Trophoblast cell (in vitro differentiated cells and primary cell): ENCODE measurements at regions not wholly inside any gene's neighbourhood (a gene's known extent, or its start where the extent isn't known, plus 50 kb on each side); places are given as distances from the start of the nearest gene placed in this dataset.
A peak's percentile ranks its signal among the peaks of the same experiment; 100 is the strongest.

Experiments
- DNase-seq, 2 donors: peaks; one replicate each; pipeline ENCODE4 v3.0.0-alpha.2; 2016
- H2AFZ ChIP-seq: 2 replicates; pipeline ENCODE4 v1.6.1; 2013; ENCODE audit warnings: low read length, moderate library complexity, mild to moderate bottlenecking; ENCODE audit not compliant: insufficient read depth, poor library complexity
- H2AK5ac ChIP-seq: 2 replicates; pipeline ENCODE4 v1.6.1; 2013; ENCODE audit warnings: mild to moderate bottlenecking, low read length
- H2BK120ac ChIP-seq: 2 replicates; pipeline ENCODE4 v1.6.1; 2013; ENCODE audit warnings: low read length, mild to moderate bottlenecking, moderate library complexity; ENCODE audit not compliant: insufficient read depth, poor library complexity
- H2BK12ac ChIP-seq: 2 replicates; pipeline ENCODE4 v1.6.1; 2013; ENCODE audit warnings: mild to moderate bottlenecking, low read length, moderate library complexity
- H2BK5ac ChIP-seq: 2 replicates; pipeline ENCODE4 v1.6.1; 2013; ENCODE audit warnings: low read length, low read depth, moderate library complexity, mild to moderate bottlenecking; ENCODE audit not compliant: poor library complexity
- H3K14ac ChIP-seq: 2 replicates; pipeline ENCODE4 v1.6.1; 2013; ENCODE audit warnings: mild to moderate bottlenecking, low read length
- H3K18ac ChIP-seq: 2 replicates; pipeline ENCODE4 v1.6.1; 2013; ENCODE audit warnings: mild to moderate bottlenecking, low read length
- H3K23ac ChIP-seq: 2 replicates; pipeline ENCODE4 v1.6.1; 2013; ENCODE audit warnings: low read length
- H3K27ac ChIP-seq: 2 replicates; pipeline ENCODE4 v1.5.1; 2013; ENCODE audit warnings: low read depth, mild to moderate bottlenecking, inconsistent platforms, low read length, moderate library complexity
- H3K27me3 ChIP-seq: 2 replicates; pipeline ENCODE4 v1.6.1; 2013; ENCODE audit warnings: inconsistent platforms, mild to moderate bottlenecking, low read length, moderate library complexity; ENCODE audit not compliant: insufficient read depth
- H3K36me3 ChIP-seq, 2 experiments: 1 replicate in 1 of 2; 2 replicates in 1 of 2; pipeline ENCODE4 v1.6.1; 2013; ENCODE audit warnings: low read length in 2 of 2, mild to moderate bottlenecking in 2 of 2, moderate library complexity in 1 of 2; ENCODE audit not compliant: insufficient read depth in 2 of 2, control insufficient read depth in 1 of 2
- H3K4ac ChIP-seq: 2 replicates; pipeline ENCODE4 v1.6.1; 2013; ENCODE audit warnings: low read depth, mild to moderate bottlenecking, low read length, moderate library complexity
- H3K4me1 ChIP-seq, 2 experiments: 1 replicate in 1 of 2; 2 replicates in 1 of 2; pipeline ENCODE4 v1.6.1; 2013; ENCODE audit warnings: low read length in 2 of 2, mild to moderate bottlenecking in 2 of 2, moderate library complexity in 1 of 2; ENCODE audit not compliant: insufficient read depth in 2 of 2, control insufficient read depth in 1 of 2
- H3K4me2 ChIP-seq: 2 replicates; pipeline ENCODE4 v1.6.1; 2013; ENCODE audit warnings: inconsistent platforms, mild to moderate bottlenecking, low read length, moderate library complexity
- H3K4me3 ChIP-seq: 2 replicates; pipeline ENCODE4 v1.5.1; 2013; ENCODE audit warnings: mild to moderate bottlenecking, low read depth, low read length, inconsistent platforms
- H3K79me1 ChIP-seq: one replicate; pipeline ENCODE4 v1.6.1; 2013; ENCODE audit warnings: low read length
- H3K79me2 ChIP-seq: 2 replicates; pipeline ENCODE4 v1.6.1; 2013; ENCODE audit warnings: low read length, mild to moderate bottlenecking; ENCODE audit not compliant: control insufficient read depth, insufficient read depth, poor library complexity
- H3K9ac ChIP-seq: 2 replicates; pipeline ENCODE4 v1.6.1; 2013; ENCODE audit warnings: mild to moderate bottlenecking, low read length
- H3K9me3 ChIP-seq: 2 replicates; pipeline ENCODE4 v1.6.1; 2013; ENCODE audit warnings: low read depth, mild to moderate bottlenecking, control low read depth, inconsistent platforms, low read length; ENCODE audit not compliant: insufficient read depth
- H4K12ac ChIP-seq: 2 replicates; pipeline ENCODE4 v1.6.1; 2013; ENCODE audit warnings: low read depth, mild to moderate bottlenecking, low read length, moderate library complexity
- H4K8ac ChIP-seq: 2 replicates; pipeline ENCODE4 v1.6.1; 2013; ENCODE audit warnings: low read depth, mild to moderate bottlenecking, low read length, moderate library complexity
- H4K91ac ChIP-seq: one replicate; pipeline ENCODE4 v1.6.1; 2013; ENCODE audit warnings: low read depth, mild to moderate bottlenecking, low read length, moderate library complexity
- WGBS: extraction: QIAGEN DNeasy Blood & Tissue Kit; methylation state at CpG from one replicate; pipeline ENCODE4 v1.1.7; 2013; ENCODE audit warnings: missing lambda C conversion rate; ENCODE audit not compliant: insufficient read length, insufficient coverage; ENCODE audit errors: extremely low coverage; 5-methylcytosine and 5-hydroxymethylcytosine counted together

GRCh38 chr3:99536555-99537314 lies 101.7 kb upstream of the COL8A1 start:
- Histone ChIP-seq H3K18ac (no peak overlapping the region), H2BK5ac (no peak overlapping the region), H2BK12ac (no peak overlapping the region), H3K23ac (no peak overlapping the region), H3K79me2 (no peaks in the 10 kb centered on the region), H3K4ac (no peak overlapping the region), H3K14ac (no peak overlapping the region), H3K9me3 (no peaks in the 10 kb centered on the region), H3K27me3 (no peaks in the 10 kb centered on the region), H3K79me1 (no peaks in the 10 kb centered on the region), H3K4me2 (no peak overlapping the region), H3K9ac (no peak overlapping the region), H3K4me3 (no peak overlapping the region), H4K91ac (no peak overlapping the region), H3K36me3 (no peaks in the 10 kb centered on the region), H4K12ac (no peak overlapping the region), H4K8ac (no peak overlapping the region), H2AFZ (no peak overlapping the region), H3K27ac (no peak overlapping the region), H2AK5ac (no peak overlapping the region), H2BK120ac (no peak overlapping the region), H3K4me1 (peaks cover 0 to 10% of the 10 kb centered on the region in 2 experiments)
- peak; percentile 34 to 81 for DNase-seq
- WGBS = no CpG with 5 or more reads among the region's 2 CpGs

- H3K18ac ChIP-seq = no peak overlapping the region
- H3K9me3 ChIP-seq = no peaks in the 10 kb centered on the region
- WGBS = no CpG with 5 or more reads among the region's 2 CpGs
- H3K36me3 ChIP-seq = no peaks in the 10 kb centered on the region
- no peak overlapping the region for H3K4me2 ChIP-seq
- H4K12ac ChIP-seq = no peak overlapping the region
- no peak overlapping the region for H4K91ac ChIP-seq
- no peak overlapping the region for H3K9ac ChIP-seq
- peak; percentile 17 to 59 for DNase-seq
- H2BK5ac ChIP-seq = no peak overlapping the region
- H3K14ac ChIP-seq = no peak overlapping the region
- H3K27ac ChIP-seq = peak overlapping the region; percentile 25
- no peaks in the 10 kb centered on the region for H3K79me1 ChIP-seq
- H3K4ac ChIP-seq = no peak overlapping the region
- no peak overlapping the region for H2BK120ac ChIP-seq
- no peak overlapping the region for H2AFZ ChIP-seq
- H3K23ac ChIP-seq = no peak overlapping the region
- H2BK12ac ChIP-seq = no peak overlapping the region
- no peaks in the 10 kb centered on the region for H3K79me2 ChIP-seq
- no peaks in the 10 kb centered on the region for H3K27me3 ChIP-seq
- H3K4me3 ChIP-seq = no peak overlapping the region
- no peak overlapping the region for H4K8ac ChIP-seq
- no peak overlapping the region for H2AK5ac ChIP-seq
- peaks cover 0 to 10% of the 10 kb centered on the region in 2 experiments for H3K4me1 ChIP-seq
Observed at GRCh38 chr3:99534951-99535704, 103.3 kb upstream of the COL8A1 start.

GRCh38 chr3:99532246-99532645 lies 106.1 kb upstream of the COL8A1 start:
- H3K79me2 ChIP-seq = no peaks in the 10 kb centered on the region
- H3K18ac ChIP-seq = no peak overlapping the region
- H3K4me2 ChIP-seq = no peak overlapping the region
- no peaks in the 10 kb centered on the region for H3K27me3 ChIP-seq
- no peak overlapping the region for H2AFZ ChIP-seq
- H4K12ac ChIP-seq = no peak overlapping the region
- H3K14ac ChIP-seq = no peak overlapping the region
- no peaks in the 10 kb centered on the region for H3K79me1 ChIP-seq
- WGBS = no CpG with 5 or more reads among the region's 2 CpGs
- no peak overlapping the region for H4K91ac ChIP-seq
- H2BK5ac ChIP-seq = no peak overlapping the region
- H2AK5ac ChIP-seq = no peak overlapping the region
- H3K4ac ChIP-seq = no peak overlapping the region
- H2BK120ac ChIP-seq = no peak overlapping the region
- H3K4me3 ChIP-seq = no peak overlapping the region
- no peak overlapping the region for H3K23ac ChIP-seq
- no peak overlapping the region for H2BK12ac ChIP-seq
- H4K8ac ChIP-seq = no peak overlapping the region
- peak; percentile 28 to 62 for DNase-seq
- H3K9me3 ChIP-seq = no peaks in the 10 kb centered on the region
- H3K36me3 ChIP-seq = no peaks in the 10 kb centered on the region
- peaks cover 0 to 6% of the 10 kb centered on the region in 2 experiments for H3K4me1 ChIP-seq
- H3K27ac ChIP-seq = no peak overlapping the region
- no peak overlapping the region for H3K9ac ChIP-seq

GRCh38 chr3:99529265-99529664 lies 109.1 kb upstream of the COL8A1 start:
- H2BK12ac ChIP-seq = no peak overlapping the region

More at GRCh38 chr3:99529265-99529664, 109.1 kb upstream of the COL8A1 start:
- H3K36me3 ChIP-seq = no peaks in the 10 kb centered on the region
- H4K8ac ChIP-seq = no peak overlapping the region
- H2BK120ac ChIP-seq = no peak overlapping the region
- H3K14ac ChIP-seq = no peak overlapping the region
- H3K9me3 ChIP-seq = no peaks in the 10 kb centered on the region
- WGBS = no CpG with 5 or more reads among the region's 1 CpG
- H3K79me2 ChIP-seq = no peaks in the 10 kb centered on the region
- no peak overlapping the region for H3K4me2 ChIP-seq
- H2AFZ ChIP-seq = no peak overlapping the region
- DNase-seq = no peak
- H3K18ac ChIP-seq = no peak overlapping the region
- H4K12ac ChIP-seq = no peak overlapping the region
- no peak overlapping the region for H3K9ac ChIP-seq
- H4K91ac ChIP-seq = no peak overlapping the region
- no peak overlapping the region for H2BK5ac ChIP-seq
- H3K4me1 ChIP-seq = no peaks in the 10 kb centered on the region
- H3K4ac ChIP-seq = no peak overlapping the region
- no peaks in the 10 kb centered on the region for H3K27me3 ChIP-seq
- no peak overlapping the region for H2AK5ac ChIP-seq
- H3K4me3 ChIP-seq = no peak overlapping the region
- H3K23ac ChIP-seq = no peak overlapping the region
- H3K27ac ChIP-seq = no peak overlapping the region
- H3K79me1 ChIP-seq = no peaks in the 10 kb centered on the region
